SU-DHL-6 (cell line): ENCODE measurements at regions not wholly inside any gene's neighbourhood (a gene's known extent, or its start where the extent isn't known, plus 50 kb on each side); places are given as distances from the start of the nearest gene placed in this dataset.

Experiments
- H2AFZ ChIP-seq: fragments of 200-600 bp; sonication (generic); 2 replicates; pipeline ENCODE4 v1.6.1; 2014; ENCODE audit warnings: low read depth, mild to moderate bottlenecking, moderate library complexity, mixed read lengths, antibody characterized with exemption, low read length; ENCODE audit not compliant: severe bottlenecking
- H3F3A ChIP-seq: fragments of 200-600 bp; shearing (Covaris generic); 2 replicates; pipeline ENCODE4 v1.6.0; 2016; ENCODE audit warnings: antibody characterized with exemption, mild to moderate bottlenecking; ENCODE audit not compliant: insufficient read depth
- H3K27ac ChIP-seq: fragments of 200-600 bp; sonication (generic); 2 replicates; pipeline ENCODE4 v1.5.1; 2016; ENCODE audit warnings: low read depth, mild to moderate bottlenecking, low read length, moderate library complexity, mixed read lengths
- H3K27me3 ChIP-seq: fragments of 200-600 bp; sonication (generic), shearing (Covaris generic); 2 replicates; pipeline ENCODE4 v1.6.0; 2014; ENCODE audit warnings: mild to moderate bottlenecking, low read length
- H3K36me3 ChIP-seq: fragments of 200-600 bp; sonication (generic); 2 replicates; pipeline ENCODE4 v1.6.1; 2014; ENCODE audit warnings: mild to moderate bottlenecking, low read length, mixed read lengths
- H3K4me2 ChIP-seq: fragments of 300-600, 200-600 bp; shearing (Covaris generic), sonication (generic); 2 replicates; pipeline ENCODE4 v1.6.0; 2014; ENCODE audit warnings: low read length, low read depth, mild to moderate bottlenecking; ENCODE audit not compliant: poor library complexity, severe bottlenecking
- H3K4me3 ChIP-seq: fragments of 200-600 bp; sonication (generic); 2 replicates; pipeline ENCODE4 v1.5.1; 2014; ENCODE audit warnings: antibody characterized with exemption, low read length, mild to moderate bottlenecking, mixed read lengths; ENCODE audit not compliant: insufficient read depth, poor library complexity, severe bottlenecking
- H3K79me2 ChIP-seq: fragments of 200-600 bp; sonication (generic); 2 replicates; pipeline ENCODE4 v1.6.1; 2014; ENCODE audit warnings: mild to moderate bottlenecking, low read length, moderate library complexity; ENCODE audit not compliant: insufficient read depth
- H3K9ac ChIP-seq: fragments of 200-600 bp; sonication (generic); 2 replicates; pipeline ENCODE4 v1.7.0; 2014; ENCODE audit warnings: mild to moderate bottlenecking, low read length
- H3K9me2 ChIP-seq: fragments of 200-600 bp; sonication (generic); replicated peaks from 2 replicates; pipeline ENCODE4 v1.6.1; 2014; ENCODE audit warnings: low read length; ENCODE audit not compliant: insufficient read depth
- H3K9me3 ChIP-seq: fragments of 200-600 bp; sonication (generic); 2 replicates; pipeline ENCODE4 v1.6.1; 2014; ENCODE audit warnings: low read length, mixed read lengths; ENCODE audit not compliant: insufficient read depth
- H4K20me1 ChIP-seq: fragments of 200-600 bp; sonication (generic); 2 replicates; pipeline ENCODE4 v1.6.1; 2014; ENCODE audit warnings: low read depth, mild to moderate bottlenecking, antibody characterized with exemption, low read length, moderate library complexity, mixed read lengths
- EZH2phosphoT487 ChIP-seq: fragments of 200-600 bp; sonication (generic), shearing (Covaris generic); conservative IDR thresholded peaks from 2 replicates; pipeline ENCODE4 v1.6.1; 2018; ENCODE audit warnings: mild to moderate bottlenecking, antibody characterized with exemption, low read length, moderate library complexity, mixed read lengths
- TF ChIP-seq, protein P1 (sequence below): fragments of 200-600 bp; sonication (generic); IDR thresholded peaks from one replicate; pipeline ENCODE4 v1.5.1; 2017; ENCODE audit warnings: antibody characterized with exemption, mild to moderate bottlenecking, low read length, moderate library complexity; ENCODE audit not compliant: insufficient read depth, poor library complexity, severe bottlenecking

DNA sequence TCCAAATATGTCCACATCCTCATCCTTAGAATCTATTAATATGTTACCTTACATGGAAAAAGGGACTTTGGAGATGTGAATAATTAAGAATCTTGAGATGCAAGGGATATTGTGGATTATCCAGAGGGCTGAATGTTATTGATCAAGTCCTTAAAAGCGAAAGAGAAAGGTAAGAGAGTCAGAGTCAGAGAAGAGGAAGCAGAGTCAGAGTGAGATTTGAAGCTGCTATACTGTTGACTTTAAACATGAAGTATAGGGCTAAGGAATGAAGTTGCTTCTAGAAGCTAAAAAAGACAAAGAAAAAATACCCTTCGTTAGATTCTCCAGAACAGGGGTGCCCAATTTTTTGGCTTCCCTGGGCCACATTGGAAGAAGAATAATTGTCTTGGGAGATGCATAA is 627.2 kb upstream of the SLITRK6 start:
- Histone ChIP-seq H3K36me3 (no peaks in the 10 kb centered on the region), H4K20me1 (no peaks in the 10 kb centered on the region), H3K4me2 (no peak overlapping the region), H3K9me2 (no peaks in the 10 kb centered on the region), H3K27me3 (no peaks in the 10 kb centered on the region), H3K9me3 (no peaks in the 10 kb centered on the region), H2AFZ (no peak overlapping the region), H3K9ac (no peak overlapping the region), H3F3A (no peaks in the 10 kb centered on the region), H3K27ac (no peak overlapping the region), H3K79me2 (no peaks in the 10 kb centered on the region), H3K4me3 (no peak overlapping the region)
- TF ChIP-seq, protein P1, sequence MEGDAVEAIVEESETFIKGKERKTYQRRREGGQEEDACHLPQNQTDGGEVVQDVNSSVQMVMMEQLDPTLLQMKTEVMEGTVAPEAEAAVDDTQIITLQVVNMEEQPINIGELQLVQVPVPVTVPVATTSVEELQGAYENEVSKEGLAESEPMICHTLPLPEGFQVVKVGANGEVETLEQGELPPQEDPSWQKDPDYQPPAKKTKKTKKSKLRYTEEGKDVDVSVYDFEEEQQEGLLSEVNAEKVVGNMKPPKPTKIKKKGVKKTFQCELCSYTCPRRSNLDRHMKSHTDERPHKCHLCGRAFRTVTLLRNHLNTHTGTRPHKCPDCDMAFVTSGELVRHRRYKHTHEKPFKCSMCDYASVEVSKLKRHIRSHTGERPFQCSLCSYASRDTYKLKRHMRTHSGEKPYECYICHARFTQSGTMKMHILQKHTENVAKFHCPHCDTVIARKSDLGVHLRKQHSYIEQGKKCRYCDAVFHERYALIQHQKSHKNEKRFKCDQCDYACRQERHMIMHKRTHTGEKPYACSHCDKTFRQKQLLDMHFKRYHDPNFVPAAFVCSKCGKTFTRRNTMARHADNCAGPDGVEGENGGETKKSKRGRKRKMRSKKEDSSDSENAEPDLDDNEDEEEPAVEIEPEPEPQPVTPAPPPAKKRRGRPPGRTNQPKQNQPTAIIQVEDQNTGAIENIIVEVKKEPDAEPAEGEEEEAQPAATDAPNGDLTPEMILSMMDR = no peak
- no peak for TF ChIP-seq EZH2phosphoT487

DNA sequence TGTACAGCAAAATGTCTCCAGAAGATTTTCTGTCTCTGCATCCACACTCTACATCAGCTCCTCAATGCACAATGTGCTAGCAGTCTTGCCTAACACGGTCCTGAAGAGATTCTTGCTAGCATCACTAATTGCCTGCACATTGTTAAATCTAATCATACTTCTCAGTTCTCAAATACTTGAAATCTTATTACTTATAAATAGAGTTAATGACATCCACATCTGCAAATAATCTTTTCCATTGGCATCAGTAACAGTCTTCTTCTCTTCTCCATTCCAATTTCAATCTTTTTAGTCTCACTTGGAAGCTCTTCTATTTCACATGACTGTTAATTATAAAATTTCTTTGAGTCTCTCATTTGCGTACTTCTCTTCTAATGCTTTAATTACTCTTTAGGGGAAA is 630.5 kb upstream of the SLITRK6 start:
- Histone ChIP-seq H3F3A (no peaks in the 10 kb centered on the region), H3K9me2 (no peaks in the 10 kb centered on the region), H3K4me3 (no peak overlapping the region), H2AFZ (no peak overlapping the region), H3K79me2 (no peaks in the 10 kb centered on the region), H3K9me3 (no peaks in the 10 kb centered on the region), H3K36me3 (no peaks in the 10 kb centered on the region), H3K4me2 (no peak overlapping the region), H3K27me3 (no peaks in the 10 kb centered on the region), H4K20me1 (no peaks in the 10 kb centered on the region), H3K9ac (no peak overlapping the region), H3K27ac (no peak overlapping the region)
- TF ChIP-seq EZH2phosphoT487 = no peak
- TF ChIP-seq, protein P1 = no peak

DNA sequence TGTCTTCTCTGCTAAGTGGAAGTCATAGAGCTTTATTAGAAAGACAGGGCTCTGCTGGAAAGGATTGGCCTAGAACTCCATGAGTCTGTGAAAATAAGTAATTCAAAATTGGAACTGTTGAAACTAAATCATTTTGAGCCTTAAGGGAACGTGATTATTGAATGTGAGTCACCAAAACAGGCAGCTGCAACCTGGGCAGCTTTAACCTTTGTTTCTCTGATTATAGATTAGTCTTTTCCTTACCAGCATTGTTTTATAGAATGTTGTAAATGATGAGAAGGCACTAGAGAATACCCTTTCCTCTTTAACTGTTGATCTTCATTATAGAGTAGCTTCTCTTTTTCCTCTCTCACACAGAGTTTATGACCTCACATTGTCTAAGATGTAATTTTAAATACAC is 638.8 kb upstream of the SLITRK6 start:
- Histone ChIP-seq H3K27me3 (no peaks in the 10 kb centered on the region), H3F3A (no peaks in the 10 kb centered on the region), H3K79me2 (no peaks in the 10 kb centered on the region), H3K9ac (no peak overlapping the region), H3K9me2 (no peaks in the 10 kb centered on the region), H4K20me1 (no peaks in the 10 kb centered on the region), H2AFZ (no peak overlapping the region), H3K36me3 (no peaks in the 10 kb centered on the region), H3K4me2 (no peak overlapping the region), H3K27ac (no peak overlapping the region), H3K9me3 (no peaks in the 10 kb centered on the region), H3K4me3 (no peak overlapping the region)
- TF ChIP-seq EZH2phosphoT487 = no peak
- TF ChIP-seq, protein P1 = no peak
